ENCODE measurements at regions not wholly inside any gene's neighbourhood (a gene's known extent, or its start where the extent isn't known, plus 50 kb on each side); places are given as distances from the start of the nearest gene placed in this dataset.
"Not testable (repeated sequence)": the region's sequence is repeated elsewhere in the genome, so short reads cannot be mapped to it uniquely, and the experiment has no call there.

- DNase-seq: no peak
- WGBS, 2 donors: 95 to 97% methylated on average over 2 of the region's 2 CpGs
- no peaks in the 10 kb centered on the region for H3K9me3 ChIP-seq
- no peak for ATAC-seq
- FAIRE-seq: no peak
- intact Hi-C loops (cut with DNase I): no loop called here
- H3K27ac ChIP-seq: no peak overlapping the region
- H3K27me3 ChIP-seq: no peaks in the 10 kb centered on the region
- H3K36me3 ChIP-seq: no peaks in the 10 kb centered on the region
- H3K4me1 ChIP-seq: no peaks in the 10 kb centered on the region
- no peak overlapping the region for H3K4me3 ChIP-seq
- TF ChIP-seq, protein P1, sequence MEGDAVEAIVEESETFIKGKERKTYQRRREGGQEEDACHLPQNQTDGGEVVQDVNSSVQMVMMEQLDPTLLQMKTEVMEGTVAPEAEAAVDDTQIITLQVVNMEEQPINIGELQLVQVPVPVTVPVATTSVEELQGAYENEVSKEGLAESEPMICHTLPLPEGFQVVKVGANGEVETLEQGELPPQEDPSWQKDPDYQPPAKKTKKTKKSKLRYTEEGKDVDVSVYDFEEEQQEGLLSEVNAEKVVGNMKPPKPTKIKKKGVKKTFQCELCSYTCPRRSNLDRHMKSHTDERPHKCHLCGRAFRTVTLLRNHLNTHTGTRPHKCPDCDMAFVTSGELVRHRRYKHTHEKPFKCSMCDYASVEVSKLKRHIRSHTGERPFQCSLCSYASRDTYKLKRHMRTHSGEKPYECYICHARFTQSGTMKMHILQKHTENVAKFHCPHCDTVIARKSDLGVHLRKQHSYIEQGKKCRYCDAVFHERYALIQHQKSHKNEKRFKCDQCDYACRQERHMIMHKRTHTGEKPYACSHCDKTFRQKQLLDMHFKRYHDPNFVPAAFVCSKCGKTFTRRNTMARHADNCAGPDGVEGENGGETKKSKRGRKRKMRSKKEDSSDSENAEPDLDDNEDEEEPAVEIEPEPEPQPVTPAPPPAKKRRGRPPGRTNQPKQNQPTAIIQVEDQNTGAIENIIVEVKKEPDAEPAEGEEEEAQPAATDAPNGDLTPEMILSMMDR (IDR thresholded peaks at IDR 0.05): no peak
These were observed 96.4 kb upstream of the VLDLR start for GRCh38 chr9:2525147-2525546.

DNA sequence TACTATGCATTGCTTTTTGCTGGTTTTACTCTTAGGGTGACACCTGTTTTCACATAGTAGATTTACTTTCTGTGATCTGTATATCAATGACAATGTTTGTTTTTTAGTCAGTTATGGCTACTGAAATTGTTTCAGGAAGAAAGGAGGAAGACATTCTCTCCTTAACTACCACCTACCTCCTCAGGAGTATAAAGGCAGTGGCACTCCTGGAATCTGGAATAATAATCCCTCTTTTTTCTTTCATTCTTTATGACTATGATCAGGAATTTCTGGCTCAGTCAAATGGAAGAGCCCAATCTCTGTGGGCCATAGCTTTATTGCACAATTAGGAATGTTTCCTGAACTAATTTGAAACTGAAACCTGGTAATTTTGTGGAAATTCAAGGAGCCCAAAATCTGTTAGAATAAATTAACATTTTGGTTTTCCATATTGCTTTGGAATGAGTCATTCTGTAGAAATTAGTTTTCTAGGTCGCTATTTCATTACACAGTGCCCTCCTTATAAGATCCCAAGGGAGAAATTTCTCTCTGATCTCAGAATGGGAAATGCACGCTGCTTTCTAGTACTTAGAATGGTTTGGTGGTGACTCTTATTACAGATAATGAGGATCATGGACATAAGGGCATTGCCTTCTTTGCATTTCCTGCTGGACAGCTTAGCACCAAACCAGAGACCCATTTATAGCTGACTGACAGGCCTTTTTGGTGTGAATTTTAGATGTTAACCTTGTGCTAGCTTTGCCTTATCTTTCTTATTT is 95.3 kb upstream of the VLDLR start:
- no peak overlapping the region for H3K27ac ChIP-seq
- TF ChIP-seq, protein P1 (IDR thresholded peaks at IDR 0.05): no peak
- FAIRE-seq: no peak
- H3K27me3 ChIP-seq: no peaks in the 10 kb centered on the region
- no peak for DNase-seq
- intact Hi-C loops (cut with DNase I): no loop called here
- no peaks in the 10 kb centered on the region for H3K4me1 ChIP-seq
- H3K36me3 ChIP-seq: no peaks in the 10 kb centered on the region
- H3K4me3 ChIP-seq: no peak overlapping the region
- no peaks in the 10 kb centered on the region for H3K9me3 ChIP-seq
- WGBS, 2 donors: 93 to 94% methylated on average over 2 of the region's 2 CpGs
- no peak for ATAC-seq

DNA sequence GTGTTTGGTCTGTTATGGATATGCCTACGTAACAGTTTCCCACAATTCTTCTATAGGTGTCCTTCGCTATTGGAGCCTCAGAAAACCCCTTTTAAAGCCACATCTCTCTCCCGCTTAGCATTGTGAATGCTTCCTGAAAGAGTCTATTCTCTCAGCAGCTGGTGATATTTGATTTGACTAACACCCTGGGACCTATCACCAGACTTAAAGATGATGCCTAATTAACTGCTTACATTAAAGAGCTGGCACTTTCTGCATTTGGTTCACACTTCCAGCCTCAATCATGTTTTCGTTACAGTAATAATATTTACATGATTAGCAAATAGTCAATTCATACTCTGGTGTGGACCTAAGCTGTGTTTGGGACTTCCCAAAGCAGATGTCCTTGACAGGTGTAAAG is 90.1 kb upstream of the VLDLR start:
- Histone ChIP-seq H3K4me1 (no peaks in the 10 kb centered on the region), H3K27me3 (no peaks in the 10 kb centered on the region), H3K9me3 (no peaks in the 10 kb centered on the region), H3K36me3 (no peaks in the 10 kb centered on the region), H3K4me3 (no peak overlapping the region), H3K27ac (no peak overlapping the region)
- FAIRE-seq (no peak), DNase-seq (no peak), ATAC-seq (no peak)
- intact Hi-C loops (cut with DNase I): no loop called here
- TF ChIP-seq, protein P1 (IDR thresholded peaks at IDR 0.05): no peak
- 81 to 85% methylated on average over 4 of the region's 4 CpGs for WGBS, 2 donors

GRCh38 chr9:2536511-2536910 is 85.1 kb upstream of the VLDLR start:
- FAIRE-seq: no peak
- Histone ChIP-seq H3K27ac (no peak overlapping the region), H3K4me1 (no peaks in the 10 kb centered on the region), H3K36me3 (no peaks in the 10 kb centered on the region), H3K27me3 (no peaks in the 10 kb centered on the region), H3K9me3 (no peaks in the 10 kb centered on the region), H3K4me3 (no peak overlapping the region)
- intact Hi-C loops (cut with DNase I): no loop called here
- DNase-seq: no peak
- TF ChIP-seq, protein P1 (IDR thresholded peaks at IDR 0.05): no peak
- WGBS, 2 donors: 71 to 82% methylated on average over 2 of the region's 2 CpGs
- no peak for ATAC-seq

DNA sequence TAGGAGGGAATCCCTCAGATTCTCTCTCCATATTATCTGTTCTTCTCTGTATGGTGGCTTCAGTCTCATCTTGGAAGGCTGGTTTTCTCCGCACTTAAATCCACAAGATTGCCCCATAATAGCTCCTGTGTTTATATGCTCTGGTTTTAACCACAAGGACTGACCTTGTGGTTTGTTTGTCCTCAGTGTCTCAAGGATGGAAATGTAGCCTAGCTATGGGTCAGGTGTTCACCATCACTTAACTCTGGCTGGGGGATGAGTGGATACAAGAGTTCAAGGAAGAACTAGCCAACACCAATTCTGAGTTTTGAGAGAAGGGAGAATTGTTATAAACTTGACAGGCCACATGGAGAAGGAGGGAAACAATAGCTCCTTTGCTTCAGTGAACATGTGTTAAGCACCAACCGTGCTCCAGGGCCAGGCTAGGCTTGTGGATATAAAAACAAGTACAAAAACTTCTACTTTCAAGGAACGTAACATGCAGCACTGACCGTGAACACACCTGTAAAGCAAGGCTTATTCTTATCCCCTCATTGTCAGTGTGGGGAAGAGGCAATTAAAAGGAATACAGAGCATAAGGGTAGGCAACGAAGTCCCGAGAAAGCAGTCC is 75.6 kb upstream of the VLDLR start:
- H3K4me1 ChIP-seq: peaks cover 0 to 3% (median 0%) of the 10 kb centered on the region in 3 donors
- 91 to 92% methylated on average over 6 of the region's 6 CpGs for WGBS, 2 donors
- FAIRE-seq: no peak
- H3K36me3 ChIP-seq: no peaks in the 10 kb centered on the region
- TF ChIP-seq, protein P1 (IDR thresholded peaks at IDR 0.05): no peak
- no peaks in the 10 kb centered on the region for H3K9me3 ChIP-seq
- no peak overlapping the region for H3K4me3 ChIP-seq
- ATAC-seq: no peak
- no peak for DNase-seq
- intact Hi-C loops (cut with DNase I): no loop called here
- H3K27me3 ChIP-seq: no peaks in the 10 kb centered on the region
- no peak overlapping the region for H3K27ac ChIP-seq

DNA sequence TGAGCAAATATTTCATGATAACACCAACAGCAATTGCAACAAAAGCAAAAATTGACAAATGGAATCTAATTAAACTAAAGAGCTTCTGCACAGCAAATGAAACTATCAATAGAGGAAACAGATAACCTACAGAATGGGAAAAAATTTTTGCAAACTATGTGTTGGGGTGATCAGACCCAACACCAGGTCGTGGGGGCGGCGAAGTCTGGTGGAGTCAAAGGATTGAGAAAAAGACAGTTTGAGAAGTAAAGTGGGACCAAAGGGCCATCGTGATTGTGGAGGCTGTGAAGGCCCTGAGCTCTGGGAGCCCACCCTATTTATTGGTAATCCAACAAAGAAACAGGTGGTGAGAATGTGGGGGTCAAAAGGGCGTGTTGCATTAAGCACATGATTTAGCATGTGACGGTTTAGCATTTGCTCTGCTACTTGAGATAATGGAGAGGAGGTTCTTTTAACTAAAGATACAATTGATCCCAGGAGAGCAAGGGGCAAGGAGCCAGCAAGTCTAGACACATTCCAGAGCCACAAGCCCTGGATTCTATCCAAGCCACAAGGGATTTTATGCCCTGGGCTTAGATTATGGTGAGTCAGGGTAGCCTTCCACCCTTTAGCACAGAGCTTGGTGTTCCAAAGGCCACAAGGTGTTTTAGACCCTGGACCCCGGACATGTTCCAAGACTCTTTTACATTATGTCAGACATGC is 65.5 kb upstream of the VLDLR start:
- 85 to 89% methylated on average over 7 of the region's 7 CpGs for WGBS, 2 donors
- H3K4me1 ChIP-seq: peaks cover 17 to 19% (median 18%) of the 10 kb centered on the region in 3 donors
- ATAC-seq; H3K27ac ChIP-seq; H3K27me3 ChIP-seq; H3K9me3 ChIP-seq; H3K4me3 ChIP-seq; FAIRE-seq; intact Hi-C loops (cut with DNase I); H3K36me3 ChIP-seq: not testable (repeated sequence)
- DNase-seq: peak in 1 of 6 donors; percentile 5

Measured in pancreas (tissue), 10 donors.